OCI-LY3 (cell line): ENCODE measurements at regions not wholly inside any gene's neighbourhood (a gene's known extent, or its start where the extent isn't known, plus 50 kb on each side); places are given as distances from the start of the nearest gene placed in this dataset.

Experiments
- H2AFZ ChIP-seq: fragments of 200-600, 300-600 bp; shearing (Covaris generic); 2 replicates; pipeline ENCODE4 v1.6.0; 2014; ENCODE audit warnings: antibody characterized with exemption, low read depth, low read length
- H3K27ac ChIP-seq: fragments of 200-600, 300-600 bp; sonication (generic); 2 replicates; pipeline ENCODE4 v1.5.1; 2014; ENCODE audit warnings: mild to moderate bottlenecking, low read length, moderate library complexity, mixed read lengths
- H3K27me3 ChIP-seq: fragments of 200-600, 300-600 bp; sonication (generic); 2 replicates; pipeline ENCODE4 v1.6.1; 2014; ENCODE audit warnings: low read depth, low read length, mixed read lengths
- H3K36me3 ChIP-seq: fragments of 200-600, 300-600 bp; sonication (generic); replicated peaks from 2 replicates; pipeline ENCODE3; 2014; ENCODE audit warnings: low read depth, low read length, mixed read lengths
- H3K4me1 ChIP-seq: fragments of 300-600, 200-600 bp; sonication (generic); 2 replicates; pipeline ENCODE4 v1.6.1; 2014; ENCODE audit warnings: low read length, mixed read lengths
- H3K4me2 ChIP-seq: fragments of 200-600, 300-600 bp; sonication (generic); 2 replicates; pipeline ENCODE4 v1.6.1; 2014; ENCODE audit warnings: low read length, mixed read lengths
- H3K4me3 ChIP-seq: fragments of 300-600, 200-600 bp; sonication (generic); 2 replicates; pipeline ENCODE4 v1.5.1; 2014; ENCODE audit warnings: antibody characterized with exemption, mild to moderate bottlenecking, low read length, moderate library complexity
- H3K79me2 ChIP-seq: fragments of 300-600, 200-600 bp; shearing (Covaris generic); 2 replicates; pipeline ENCODE4 v1.6.1; 2014; ENCODE audit warnings: mild to moderate bottlenecking, low read length, mixed read lengths
- H3K9ac ChIP-seq: fragments of 300-600, 200-600 bp; shearing (Covaris generic); 2 replicates; pipeline ENCODE4 v1.6.0; 2014; ENCODE audit warnings: mild to moderate bottlenecking, low read length, moderate library complexity
- H3K9me3 ChIP-seq: fragments of 200-600, 300-600 bp; shearing (Covaris generic); 2 replicates; pipeline ENCODE4 v1.6.1; 2014; ENCODE audit warnings: low read length, mixed read lengths; ENCODE audit not compliant: insufficient read depth
- H4K20me1 ChIP-seq: fragments of 200-600, 300-600 bp; sonication (generic); 2 replicates; pipeline ENCODE4 v1.6.1; 2016; ENCODE audit warnings: low read length, mixed read lengths; ENCODE audit not compliant: insufficient read depth
- EZH2phosphoT487 ChIP-seq: fragments of 200-600 bp; shearing (Covaris generic); IDR thresholded peaks from 2 replicates; pipeline ENCODE4 v1.6.1; 2018; ENCODE audit warnings: antibody characterized with exemption, mixed run types, low read depth
- TF ChIP-seq, protein P1 (sequence below): fragments of 200-600, 300-600 bp; sonication (generic); IDR thresholded peaks from 2 replicates; pipeline ENCODE4 v1.5.1; 2014; ENCODE audit warnings: antibody characterized with exemption, low read length, low read depth

DNA sequence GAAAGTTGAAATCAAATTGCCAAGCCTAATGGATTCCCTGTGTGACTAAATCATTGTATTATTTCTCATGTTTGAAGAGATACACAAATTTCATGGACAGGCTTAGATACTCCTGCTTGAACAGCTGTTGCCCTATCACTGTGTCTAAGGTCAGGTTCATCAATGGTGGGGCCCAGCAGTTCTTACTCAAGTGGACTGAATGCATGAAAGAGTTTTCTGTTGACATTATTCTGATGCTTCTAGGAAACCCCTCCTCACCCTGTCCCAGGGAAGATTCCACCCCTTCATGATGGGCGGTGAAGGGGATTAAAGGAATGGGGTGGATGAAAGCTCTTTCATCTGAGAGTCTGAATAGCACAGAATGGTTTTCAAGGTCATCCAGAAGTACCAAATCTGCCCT is 148.8 kb downstream of the INO80D start:
- Histone ChIP-seq H3K4me1 (no peaks in the 10 kb centered on the region), H3K27me3 (no peaks in the 10 kb centered on the region), H3K4me2 (no peak overlapping the region), H3K27ac (no peak overlapping the region), H3K9ac (no peak overlapping the region), H2AFZ (no peak overlapping the region), H4K20me1 (no peaks in the 10 kb centered on the region), H3K4me3 (no peak overlapping the region), H3K79me2 (no peaks in the 10 kb centered on the region), H3K36me3 (no peaks in the 10 kb centered on the region), H3K9me3 (no peaks in the 10 kb centered on the region)
- TF ChIP-seq, protein P1, sequence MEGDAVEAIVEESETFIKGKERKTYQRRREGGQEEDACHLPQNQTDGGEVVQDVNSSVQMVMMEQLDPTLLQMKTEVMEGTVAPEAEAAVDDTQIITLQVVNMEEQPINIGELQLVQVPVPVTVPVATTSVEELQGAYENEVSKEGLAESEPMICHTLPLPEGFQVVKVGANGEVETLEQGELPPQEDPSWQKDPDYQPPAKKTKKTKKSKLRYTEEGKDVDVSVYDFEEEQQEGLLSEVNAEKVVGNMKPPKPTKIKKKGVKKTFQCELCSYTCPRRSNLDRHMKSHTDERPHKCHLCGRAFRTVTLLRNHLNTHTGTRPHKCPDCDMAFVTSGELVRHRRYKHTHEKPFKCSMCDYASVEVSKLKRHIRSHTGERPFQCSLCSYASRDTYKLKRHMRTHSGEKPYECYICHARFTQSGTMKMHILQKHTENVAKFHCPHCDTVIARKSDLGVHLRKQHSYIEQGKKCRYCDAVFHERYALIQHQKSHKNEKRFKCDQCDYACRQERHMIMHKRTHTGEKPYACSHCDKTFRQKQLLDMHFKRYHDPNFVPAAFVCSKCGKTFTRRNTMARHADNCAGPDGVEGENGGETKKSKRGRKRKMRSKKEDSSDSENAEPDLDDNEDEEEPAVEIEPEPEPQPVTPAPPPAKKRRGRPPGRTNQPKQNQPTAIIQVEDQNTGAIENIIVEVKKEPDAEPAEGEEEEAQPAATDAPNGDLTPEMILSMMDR = no peak
- TF ChIP-seq EZH2phosphoT487 = no peak

DNA sequence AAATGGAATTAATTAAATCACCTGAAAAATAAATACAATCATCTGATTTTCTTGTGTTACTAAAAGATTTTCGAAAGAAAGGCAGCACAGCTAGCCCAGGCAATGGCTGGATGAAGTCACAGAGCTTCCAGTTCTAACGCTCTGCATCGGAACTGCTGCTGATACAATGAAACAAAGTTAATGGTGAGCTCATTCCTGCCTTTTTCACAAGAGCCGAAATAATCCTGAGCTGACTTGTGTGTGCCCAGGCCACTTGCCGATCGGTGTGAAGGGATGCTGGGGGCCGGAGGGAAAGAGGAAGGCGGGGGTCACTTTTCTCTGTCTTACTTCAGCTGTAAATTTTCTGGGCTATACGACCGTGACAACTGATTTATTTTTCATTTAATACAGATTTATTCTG is 149.5 kb downstream of the INO80D start:
- Histone ChIP-seq H3K36me3 (no peaks in the 10 kb centered on the region), H3K4me2 (no peak overlapping the region), H3K27ac (no peak overlapping the region), H3K27me3 (no peaks in the 10 kb centered on the region), H3K9ac (no peak overlapping the region), H2AFZ (no peak overlapping the region), H3K9me3 (no peaks in the 10 kb centered on the region), H3K79me2 (no peaks in the 10 kb centered on the region), H4K20me1 (no peaks in the 10 kb centered on the region), H3K4me1 (no peaks in the 10 kb centered on the region), H3K4me3 (no peak overlapping the region)
- TF ChIP-seq, protein P1 = no peak
- TF ChIP-seq EZH2phosphoT487 = no peak

DNA sequence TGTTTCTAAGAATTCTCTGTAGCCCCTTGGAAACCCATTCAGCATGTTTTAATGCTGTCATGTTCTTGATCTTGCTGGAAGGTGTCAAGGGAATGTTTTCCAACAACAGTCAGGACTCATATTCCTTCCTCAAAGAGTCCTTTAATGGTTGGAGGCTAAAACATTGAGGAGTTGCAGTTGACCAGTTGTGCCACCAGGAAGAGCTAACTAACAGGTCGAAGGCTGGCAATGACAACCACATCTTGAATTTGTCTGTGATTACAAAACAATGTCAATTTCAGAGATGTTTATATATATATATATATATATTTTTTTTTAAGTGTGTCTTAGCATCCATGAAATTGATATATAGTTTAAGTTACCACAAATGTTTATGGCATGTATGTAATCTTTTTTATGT is 151.5 kb downstream of the INO80D start:
- Histone ChIP-seq H3K27ac (no peak overlapping the region), H3K4me3 (no peak overlapping the region), H3K4me1 (no peaks in the 10 kb centered on the region), H4K20me1 (no peaks in the 10 kb centered on the region), H2AFZ (no peak overlapping the region), H3K27me3 (no peaks in the 10 kb centered on the region), H3K4me2 (no peak overlapping the region), H3K9me3 (no peaks in the 10 kb centered on the region), H3K79me2 (no peaks in the 10 kb centered on the region), H3K36me3 (no peaks in the 10 kb centered on the region), H3K9ac (no peak overlapping the region)
- no peak for TF ChIP-seq EZH2phosphoT487
- TF ChIP-seq, protein P1 = no peak

DNA sequence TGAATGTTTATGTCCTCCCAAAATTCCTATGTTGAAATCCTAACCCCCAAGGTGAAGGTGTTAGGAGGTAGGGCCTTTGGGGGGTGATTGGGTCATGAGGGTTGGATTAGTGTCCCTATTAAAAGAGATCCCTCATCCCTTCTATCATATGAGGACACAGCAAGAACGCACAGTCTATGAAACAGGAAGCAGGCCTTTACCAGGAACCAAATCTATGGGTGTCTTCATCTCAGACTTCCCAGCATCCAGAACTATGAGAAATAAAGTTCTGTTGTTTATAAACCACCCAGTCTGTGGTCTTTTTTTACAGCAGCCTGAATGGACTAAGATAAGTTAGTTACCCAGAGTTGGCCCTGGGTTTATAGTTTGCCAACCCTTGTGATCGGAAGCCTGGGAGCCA is 153.1 kb downstream of the INO80D start:
- no peak for TF ChIP-seq EZH2phosphoT487
- TF ChIP-seq, protein P1 = no peak
- H3K27me3 ChIP-seq = peaks cover 7% of the 10 kb centered on the region

More for the DNA sequence above, 153.1 kb downstream of the INO80D start:
- no peak overlapping the region for H3K27ac ChIP-seq
- no peaks in the 10 kb centered on the region for H4K20me1 ChIP-seq
- no peaks in the 10 kb centered on the region for H3K36me3 ChIP-seq
- H3K79me2 ChIP-seq = no peaks in the 10 kb centered on the region
- no peak overlapping the region for H3K4me2 ChIP-seq
- H2AFZ ChIP-seq = no peak overlapping the region
- peaks cover 6% of the 10 kb centered on the region; the same call in 1 of the 2 replicates for H3K4me1 ChIP-seq
- no peaks in the 10 kb centered on the region for H3K9me3 ChIP-seq
- no peak overlapping the region for H3K9ac ChIP-seq
- H3K4me3 ChIP-seq = no peak overlapping the region
